ENCODE measurements at regions not wholly inside any gene's neighbourhood (a gene's known extent, or its start where the extent isn't known, plus 50 kb on each side); places are given as distances from the start of the nearest gene placed in this dataset.

DNA sequence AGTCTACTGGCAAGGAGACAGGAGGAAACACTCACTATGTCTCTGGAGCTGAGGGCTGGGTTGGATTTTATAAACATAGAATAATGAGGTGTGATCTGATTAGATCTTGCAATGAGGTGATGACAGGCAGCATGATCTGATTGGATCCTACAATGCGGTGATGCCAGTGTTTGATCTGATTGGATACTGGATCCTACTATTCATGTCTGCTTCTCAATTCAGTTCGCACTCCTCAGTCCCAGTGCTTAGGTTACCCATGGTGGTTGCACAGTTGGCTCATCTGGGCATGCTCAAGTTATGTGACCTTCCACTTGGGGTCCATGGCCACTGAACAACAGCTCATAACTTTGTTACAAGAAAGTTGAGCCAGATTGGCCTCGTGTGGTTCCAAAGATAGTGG, 469.5 kb downstream of the TSHZ3 start:
- TF ChIP-seq ZNF70 (CRISPR knock-in tag; IDR thresholded peaks at IDR 0.05) (no peak), CSDC2 (CRISPR knock-in tag; IDR thresholded peaks at IDR 0.05) (no peak), ARNTL (CRISPR knock-in tag; IDR thresholded peaks at IDR 0.05; ENCODE audit: borderline replicate concordance, low read depth) (no peak), TOX (CRISPR knock-in tag; IDR thresholded peaks at IDR 0.05; ENCODE audit: borderline replicate concordance) (no peak), PPARA (CRISPR knock-in tag; IDR thresholded peaks at IDR 0.05; ENCODE audit: borderline replicate concordance) (no peak), ESRRG (CRISPR knock-in tag; IDR thresholded peaks at IDR 0.05) (no peak), BACH2 (CRISPR knock-in tag; IDR thresholded peaks at IDR 0.05; ENCODE audit: borderline replicate concordance) (no peak)
- TF ChIP-seq, protein P1, sequence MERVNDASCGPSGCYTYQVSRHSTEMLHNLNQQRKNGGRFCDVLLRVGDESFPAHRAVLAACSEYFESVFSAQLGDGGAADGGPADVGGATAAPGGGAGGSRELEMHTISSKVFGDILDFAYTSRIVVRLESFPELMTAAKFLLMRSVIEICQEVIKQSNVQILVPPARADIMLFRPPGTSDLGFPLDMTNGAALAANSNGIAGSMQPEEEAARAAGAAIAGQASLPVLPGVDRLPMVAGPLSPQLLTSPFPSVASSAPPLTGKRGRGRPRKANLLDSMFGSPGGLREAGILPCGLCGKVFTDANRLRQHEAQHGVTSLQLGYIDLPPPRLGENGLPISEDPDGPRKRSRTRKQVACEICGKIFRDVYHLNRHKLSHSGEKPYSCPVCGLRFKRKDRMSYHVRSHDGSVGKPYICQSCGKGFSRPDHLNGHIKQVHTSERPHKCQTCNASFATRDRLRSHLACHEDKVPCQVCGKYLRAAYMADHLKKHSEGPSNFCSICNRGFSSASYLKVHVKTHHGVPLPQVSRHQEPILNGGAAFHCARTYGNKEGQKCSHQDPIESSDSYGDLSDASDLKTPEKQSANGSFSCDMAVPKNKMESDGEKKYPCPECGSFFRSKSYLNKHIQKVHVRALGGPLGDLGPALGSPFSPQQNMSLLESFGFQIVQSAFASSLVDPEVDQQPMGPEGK (CRISPR knock-in tag; IDR thresholded peaks at IDR 0.05; ENCODE audit: borderline replicate concordance): no peak
- TF ChIP-seq, protein P2, sequence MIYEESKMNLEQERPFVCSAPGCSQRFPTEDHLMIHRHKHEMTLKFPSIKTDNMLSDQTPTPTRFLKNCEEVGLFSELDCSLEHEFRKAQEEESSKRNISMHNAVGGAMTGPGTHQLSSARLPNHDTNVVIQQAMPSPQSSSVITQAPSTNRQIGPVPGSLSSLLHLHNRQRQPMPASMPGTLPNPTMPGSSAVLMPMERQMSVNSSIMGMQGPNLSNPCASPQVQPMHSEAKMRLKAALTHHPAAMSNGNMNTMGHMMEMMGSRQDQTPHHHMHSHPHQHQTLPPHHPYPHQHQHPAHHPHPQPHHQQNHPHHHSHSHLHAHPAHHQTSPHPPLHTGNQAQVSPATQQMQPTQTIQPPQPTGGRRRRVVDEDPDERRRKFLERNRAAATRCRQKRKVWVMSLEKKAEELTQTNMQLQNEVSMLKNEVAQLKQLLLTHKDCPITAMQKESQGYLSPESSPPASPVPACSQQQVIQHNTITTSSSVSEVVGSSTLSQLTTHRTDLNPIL (CRISPR knock-in tag; IDR thresholded peaks at IDR 0.05; ENCODE audit: low read depth): no peak

Data from SK-N-SH treated with all-trans-retinoic acid at 6 μM for 48 hours (cell line).